Activated naive CD4-positive, alpha-beta T cell treated with anti-CD3 and anti-CD28 coated beads, Interleukin-2, amount 50 U/mL, for 72 hours (primary cell): ENCODE measurements at regions not wholly inside any gene's neighbourhood (a gene's known extent, or its start where the extent isn't known, plus 50 kb on each side); places are given as distances from the start of the nearest gene placed in this dataset.

ENCODE experiments used
- ATAC-seq, 2 donors: fragments of 150-1000 bp; cut with Tn5 transposase; 2 replicates each; pipeline ENCODE4 v1.10.0; 2021; ENCODE audit warnings: mild to moderate bottlenecking in 2 of 2, moderate library complexity in 2 of 2
- DNase-seq, 2 donors: peaks; one replicate each; pipeline ENCODE4 v3.0.0; 2021 to 2022; ENCODE audit warnings: low spot score in 2 of 2
- H3K27ac Mint-ChIP-seq, 2 donors: one replicate each; pipeline ENCODE4 v1.8.0; 2022; ENCODE audit warnings: mild to moderate bottlenecking in 2 of 2, mixed read lengths in 2 of 2
- H3K36me3 Mint-ChIP-seq, 2 donors: one replicate each; pipeline ENCODE4 v1.8.0; 2022; ENCODE audit warnings: mixed read lengths in 2 of 2
- H3K9me3 Mint-ChIP-seq, 2 donors: one replicate each; pipeline ENCODE4 v1.8.0; 2022; ENCODE audit warnings: mixed read lengths in 2 of 2

DNA sequence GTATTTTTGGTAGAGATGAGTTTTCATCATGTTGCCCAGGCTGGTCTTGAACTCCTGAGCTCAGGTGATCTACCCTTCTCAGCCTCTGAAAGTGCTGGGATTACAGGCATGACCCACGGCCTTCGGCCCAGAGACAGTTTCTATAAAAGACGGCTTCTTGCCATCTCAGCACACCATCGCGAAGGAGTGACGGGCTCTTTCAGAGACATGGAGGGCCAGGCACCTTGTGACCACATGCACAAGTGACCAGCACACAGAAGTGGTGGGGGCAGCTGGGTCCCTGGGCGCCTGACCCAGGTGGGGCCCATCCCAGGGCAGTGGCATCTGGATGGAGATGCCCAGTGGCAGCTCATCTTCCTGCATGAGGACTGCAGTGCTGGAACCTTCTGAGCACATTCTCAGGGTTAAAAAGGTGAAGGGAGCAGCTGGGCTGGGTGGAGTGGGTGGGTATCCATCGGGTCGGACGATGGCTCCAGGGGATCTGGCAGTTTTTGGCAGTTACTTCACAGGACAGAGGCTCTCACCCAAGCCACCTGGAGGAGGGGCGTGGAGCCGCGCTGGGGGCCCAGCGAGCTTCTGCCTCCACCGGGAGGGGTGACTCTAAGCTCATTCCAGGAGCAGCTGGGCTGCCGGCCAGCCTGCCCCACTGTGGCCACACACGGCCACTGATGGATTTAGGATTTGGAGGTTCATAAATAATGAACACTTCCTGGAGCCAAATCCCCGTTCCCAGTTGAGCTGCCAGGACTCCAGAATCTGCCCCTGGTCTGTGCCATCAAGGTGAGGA is 373.0 kb downstream of the CTTN start:
- ATAC-seq (no peak), DNase-seq (no peak)
- Mint-ChIP-seq H3K36me3 (no peaks in the 10 kb centered on the region), H3K27ac (no peak overlapping the region), H3K9me3 (peaks cover 4% of the 10 kb centered on the region in 2 donors)

DNA sequence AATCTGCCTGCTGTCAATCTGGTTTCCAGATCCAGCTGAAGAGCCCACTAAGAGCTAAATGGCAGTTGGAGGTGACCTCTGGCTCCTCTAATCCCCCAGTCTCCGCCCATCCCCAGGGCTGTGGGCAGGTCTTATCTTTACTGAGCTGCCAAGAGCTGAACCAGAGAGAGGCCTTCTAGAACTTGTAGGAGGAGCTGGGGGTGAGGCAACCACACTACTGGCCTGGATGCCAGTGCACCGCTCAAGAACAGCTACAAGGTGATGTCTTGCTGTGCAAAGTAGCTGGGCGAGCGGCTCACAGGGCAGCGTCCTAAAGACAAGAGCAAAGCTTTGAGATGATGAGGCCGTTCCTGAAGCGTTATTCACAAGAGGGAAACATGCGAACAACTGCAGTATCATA is 374.6 kb downstream of the CTTN start:
- Mint-ChIP-seq H3K36me3 (no peaks in the 10 kb centered on the region), H3K27ac (no peak overlapping the region), H3K9me3 (peaks cover 4% of the 10 kb centered on the region in 2 donors)
- no peak for ATAC-seq
- no peak for DNase-seq

DNA sequence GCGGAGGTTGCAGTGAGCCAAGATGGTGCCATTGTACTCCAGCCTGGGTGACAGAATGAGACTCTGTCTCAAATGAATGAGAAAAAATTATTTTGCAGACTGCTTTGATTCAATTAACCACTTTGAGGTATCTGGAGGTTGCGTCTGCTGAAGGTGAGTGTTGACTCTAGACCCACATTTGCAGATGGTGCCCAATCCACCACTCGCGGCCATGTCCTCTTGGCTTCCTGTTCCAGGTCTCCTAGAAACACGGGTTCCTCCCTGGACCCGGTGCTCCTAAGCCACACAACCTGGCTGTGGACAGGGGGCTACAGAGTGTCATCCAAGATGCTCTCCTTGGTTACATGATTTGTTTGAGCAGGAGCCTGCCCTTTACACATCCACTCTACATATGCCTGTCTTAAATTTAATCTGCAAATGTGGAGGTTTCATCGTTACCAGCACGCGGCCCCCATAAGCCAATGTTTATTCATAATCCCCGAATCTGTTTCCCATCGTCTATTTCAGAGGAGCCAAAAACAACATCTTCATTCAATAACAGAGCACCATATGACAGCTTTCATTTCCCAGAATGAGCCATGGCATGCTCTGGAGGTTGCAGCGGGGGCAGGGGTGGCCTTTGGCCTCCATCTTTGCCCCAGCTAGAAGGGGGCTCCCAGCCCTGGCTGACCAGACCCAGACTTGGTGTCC is 377.2 kb downstream of the CTTN start:
- Mint-ChIP-seq H3K9me3 (peaks cover 4% of the 10 kb centered on the region in 2 donors), H3K36me3 (no peaks in the 10 kb centered on the region), H3K27ac (no peak overlapping the region)
- DNase-seq, result no peak
- ATAC-seq, result no peak

DNA sequence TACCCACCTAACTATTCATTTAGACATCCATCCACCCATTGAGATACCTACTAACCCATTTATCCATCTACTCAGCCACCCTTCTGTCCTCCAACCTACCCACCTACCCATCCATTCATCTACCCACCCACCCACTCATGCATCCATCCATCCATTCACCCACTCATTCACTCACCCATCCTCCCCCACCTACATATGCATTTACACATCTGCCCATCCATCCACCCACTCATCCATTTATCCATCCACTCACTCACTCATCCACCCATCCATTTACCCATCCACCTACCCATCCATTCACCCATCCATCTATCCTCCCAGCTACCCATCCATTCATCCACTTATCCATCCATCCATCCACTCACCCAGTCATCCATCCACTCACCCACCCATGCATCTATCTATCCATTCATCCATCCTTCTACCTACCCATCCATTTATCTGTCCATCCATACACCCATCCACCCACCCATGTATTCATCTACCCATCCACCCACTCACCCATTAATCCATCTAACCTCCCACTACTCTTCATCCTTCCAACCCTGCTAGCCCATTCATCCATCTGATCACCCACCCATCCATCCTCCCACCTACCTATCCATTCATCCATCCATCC is 378.7 kb downstream of the CTTN start:
- Mint-ChIP-seq H3K27ac (no peak overlapping the region), H3K9me3 (peaks cover 4% of the 10 kb centered on the region in 2 donors), H3K36me3 (no peaks in the 10 kb centered on the region)
- ATAC-seq, result no peak
- DNase-seq, result no peak

DNA sequence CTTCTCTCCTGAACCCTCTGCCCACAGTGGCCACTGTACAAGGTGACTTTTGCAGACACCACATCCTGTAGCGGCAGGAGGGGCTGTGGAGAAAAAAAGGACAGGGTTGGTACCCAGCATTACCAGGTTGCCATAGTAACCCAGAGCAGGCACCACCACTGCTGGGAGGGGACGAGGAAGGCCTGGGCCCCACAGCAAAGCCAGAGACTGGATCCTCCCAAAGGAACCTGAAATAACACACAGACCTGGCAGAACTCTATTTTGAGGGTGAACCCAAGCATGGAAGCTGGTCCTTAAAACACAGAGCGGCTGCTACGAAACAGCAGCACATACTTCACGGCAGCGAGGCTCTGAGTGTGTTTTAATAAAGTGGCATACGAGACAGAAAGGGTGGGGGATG is 380.6 kb downstream of the CTTN start:
- no peak for ATAC-seq
- no peaks in the 10 kb centered on the region for H3K36me3 Mint-ChIP-seq
- H3K9me3 Mint-ChIP-seq, result peaks cover 3% of the 10 kb centered on the region in 2 donors
- DNase-seq, result no peak
- H3K27ac Mint-ChIP-seq, result no peak overlapping the region

DNA sequence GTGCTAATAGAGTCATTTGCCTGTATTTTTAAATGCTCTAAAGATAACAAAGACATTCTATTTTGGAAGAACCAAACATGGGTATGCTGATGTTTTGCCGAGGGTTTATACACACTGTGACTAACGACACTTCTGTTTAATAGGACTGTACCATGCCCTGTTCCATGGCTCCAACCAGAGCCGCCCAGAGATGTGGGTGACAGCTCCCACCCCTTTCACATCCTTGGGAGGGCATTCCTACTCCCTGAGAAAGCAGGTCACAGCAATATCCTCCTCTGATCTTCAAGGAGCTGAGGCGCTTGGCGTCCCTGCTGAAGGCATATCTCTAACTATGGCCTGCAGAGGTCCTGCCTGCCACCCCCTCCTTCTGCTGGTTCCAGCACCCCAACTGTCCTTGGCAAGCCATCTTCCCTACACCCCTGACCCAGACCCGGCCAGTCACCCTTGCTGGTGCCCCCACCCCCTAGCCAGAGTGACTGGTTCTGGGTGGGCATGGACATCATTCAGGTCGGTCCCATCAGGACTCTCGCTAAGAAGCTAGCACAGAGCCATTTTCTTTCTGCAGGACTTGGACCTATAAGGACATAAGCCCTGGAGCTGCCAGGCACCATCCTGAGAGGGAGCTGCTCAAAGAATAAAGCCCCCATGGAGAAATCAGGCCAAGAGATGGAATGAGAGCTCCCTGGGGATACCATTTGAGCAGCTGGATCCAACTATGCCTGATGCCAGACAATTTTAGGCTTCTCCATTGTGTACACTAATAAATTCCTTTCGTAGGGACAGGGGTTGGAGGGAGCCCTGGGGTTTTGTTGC is 381.3 kb downstream of the CTTN start:
- Mint-ChIP-seq H3K36me3 (no peaks in the 10 kb centered on the region), H3K9me3 (no peaks in the 10 kb centered on the region), H3K27ac (no peak overlapping the region)
- no peak for DNase-seq
- ATAC-seq, result no peak

DNA sequence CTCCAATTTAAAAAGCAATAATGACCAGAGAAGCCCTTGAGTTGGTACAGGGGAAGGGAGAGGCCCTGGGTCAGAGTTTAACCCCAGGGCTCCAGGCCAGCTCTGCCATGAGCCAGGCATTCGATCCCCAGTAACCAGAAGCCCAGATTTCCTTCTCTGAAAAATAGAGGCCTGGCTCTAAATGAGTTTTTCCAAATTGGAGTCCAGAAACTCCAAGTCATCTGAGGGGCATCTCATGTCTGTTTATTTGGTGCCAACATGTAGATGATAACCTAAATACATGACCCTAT is 381.9 kb downstream of the CTTN start:
- Mint-ChIP-seq H3K9me3 (no peaks in the 10 kb centered on the region), H3K27ac (no peak overlapping the region)

DNA sequence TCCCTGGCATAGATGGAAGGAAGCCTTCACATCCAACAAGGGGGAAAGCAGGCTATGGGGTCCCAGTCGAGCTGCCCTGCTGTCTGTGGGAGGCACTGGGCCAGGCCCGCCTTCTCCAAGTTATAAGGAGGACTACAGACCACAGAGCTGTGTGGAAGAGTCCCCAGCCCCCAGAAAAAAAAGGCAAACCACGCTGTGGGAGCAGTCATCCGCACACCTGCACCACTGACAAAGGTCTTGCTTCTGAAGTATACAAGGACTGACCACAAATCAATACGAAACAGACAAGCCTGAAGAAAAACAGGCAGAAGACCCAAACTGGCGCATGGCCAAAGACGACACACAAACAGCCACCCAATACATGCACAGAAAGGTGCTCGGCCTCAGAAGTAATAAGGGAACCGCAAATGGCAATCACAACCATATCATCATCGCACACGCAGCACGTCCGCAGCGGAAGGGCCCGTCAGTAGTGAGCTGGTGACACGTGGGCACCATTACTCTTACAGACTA is 384.1 kb downstream of the CTTN start:
- H3K9me3 Mint-ChIP-seq, result no peaks in the 10 kb centered on the region
- ATAC-seq, result no peak
- H3K36me3 Mint-ChIP-seq, result no peaks in the 10 kb centered on the region
- DNase-seq, result no peak
- H3K27ac Mint-ChIP-seq, result no peak overlapping the region

More for the DNA sequence above, 381.9 kb downstream of the CTTN start:
- ATAC-seq (no peak), DNase-seq (no peak)
- H3K36me3 Mint-ChIP-seq, result no peaks in the 10 kb centered on the region

DNA sequence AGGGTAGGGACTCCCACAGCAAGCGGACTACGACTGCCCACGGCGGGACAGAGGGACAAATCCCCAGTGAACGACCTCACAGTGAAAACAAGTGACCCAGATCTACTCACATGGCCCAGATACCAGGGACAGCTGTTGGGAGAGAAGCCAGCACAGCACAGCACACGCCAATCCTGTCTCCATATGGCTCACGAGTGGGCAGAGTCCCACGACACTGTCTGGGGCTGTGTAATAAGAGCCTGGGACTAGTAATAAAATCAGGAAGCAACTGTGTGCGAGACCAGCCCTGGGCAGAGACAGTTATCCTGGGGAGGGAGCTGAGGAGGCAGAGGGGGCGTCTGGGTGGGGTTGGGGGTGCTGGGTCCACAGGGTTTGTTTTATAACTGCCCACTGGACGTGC is 385.0 kb downstream of the CTTN start:
- no peak overlapping the region for H3K27ac Mint-ChIP-seq
- no peaks in the 10 kb centered on the region for H3K36me3 Mint-ChIP-seq
- H3K9me3 Mint-ChIP-seq, result no peaks in the 10 kb centered on the region
- ATAC-seq, result no peak
- no peak for DNase-seq

DNA sequence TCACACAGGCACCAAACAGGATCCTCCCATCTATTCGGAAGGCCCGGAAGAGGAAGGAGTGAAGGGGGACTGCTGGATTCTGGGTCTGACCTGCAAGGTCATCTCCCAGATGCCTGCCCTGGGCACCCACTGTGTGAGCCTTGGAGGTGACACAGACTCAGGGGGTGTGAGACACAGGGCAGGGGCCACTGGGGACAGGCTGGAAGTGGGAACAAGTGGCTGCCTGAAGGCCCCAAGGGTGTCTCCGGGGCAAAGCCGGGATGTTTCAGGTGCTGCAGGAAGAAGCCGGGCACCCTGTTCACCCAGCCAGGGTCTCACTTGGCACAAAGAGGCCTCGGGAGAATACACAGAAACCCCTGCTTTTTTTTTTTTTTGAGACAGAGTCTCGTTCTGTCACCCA is 385.5 kb downstream of the CTTN start:
- H3K27ac Mint-ChIP-seq, result no peak overlapping the region
- H3K36me3 Mint-ChIP-seq, result no peaks in the 10 kb centered on the region
- H3K9me3 Mint-ChIP-seq, result no peaks in the 10 kb centered on the region
- DNase-seq, result no peak
- ATAC-seq, result no peak

DNA sequence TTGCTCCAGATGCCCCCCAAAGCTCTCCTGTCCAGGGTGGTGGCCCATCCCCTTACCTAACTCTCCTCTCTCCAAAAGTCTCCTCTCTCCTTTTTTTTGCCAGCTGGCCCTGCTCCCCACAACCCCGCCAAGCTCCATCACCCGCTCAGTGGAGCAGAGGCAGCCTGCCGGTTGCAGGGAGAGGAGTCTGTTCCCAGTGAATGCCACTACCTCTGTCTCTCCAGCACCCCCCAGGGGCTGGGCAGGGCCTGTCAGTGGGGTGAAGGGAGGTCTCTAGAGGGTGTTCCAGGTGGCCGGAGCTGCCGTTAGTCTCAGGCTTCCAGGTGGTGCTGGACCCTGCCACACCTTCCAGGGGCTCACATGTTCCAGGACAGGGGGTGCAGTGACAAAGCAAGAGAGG is 387.0 kb downstream of the CTTN start:
- no peak for DNase-seq
- no peak for ATAC-seq
- Mint-ChIP-seq H3K9me3 (no peaks in the 10 kb centered on the region), H3K27ac (peak overlapping the region in 1 of 2 donors; percentile 90), H3K36me3 (no peaks in the 10 kb centered on the region)

DNA sequence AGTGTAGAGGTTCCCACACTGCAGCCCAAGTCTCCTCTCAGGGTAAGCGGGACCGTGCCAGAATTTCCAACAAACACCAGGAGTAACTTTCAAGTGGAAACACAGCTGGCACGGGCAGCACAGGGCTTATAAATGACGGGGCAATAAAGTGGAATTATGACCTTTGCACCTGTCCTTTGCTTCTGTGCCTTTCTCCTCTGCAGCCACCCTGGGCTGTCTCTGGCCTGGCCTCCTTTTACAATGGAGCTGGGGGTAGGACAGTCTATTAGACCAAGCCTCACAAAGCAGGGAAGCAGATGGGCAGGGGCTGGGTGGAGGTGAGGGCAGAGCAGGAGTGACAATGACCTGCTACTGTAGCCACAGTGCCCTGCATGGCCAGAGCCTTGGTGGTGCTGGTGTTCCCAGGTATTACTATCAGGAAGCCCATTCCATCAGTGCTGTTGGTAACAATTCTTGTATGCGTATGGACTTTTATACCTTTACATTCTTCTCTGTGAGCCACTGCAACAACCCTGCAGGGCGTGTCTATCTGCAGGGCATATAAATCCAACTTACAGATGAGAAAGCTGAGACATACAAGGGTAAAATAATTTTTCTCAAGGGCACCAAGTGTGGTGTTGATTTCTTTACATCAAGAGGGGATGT is 387.8 kb downstream of the CTTN start:
- ATAC-seq (no peak), DNase-seq (no peak)
- H3K36me3 Mint-ChIP-seq, result peaks cover 0 to 1% of the 10 kb centered on the region in 2 donors
- peaks cover 2 to 6% of the 10 kb centered on the region in 2 donors for H3K9me3 Mint-ChIP-seq
- H3K27ac Mint-ChIP-seq, result no peak overlapping the region

DNA sequence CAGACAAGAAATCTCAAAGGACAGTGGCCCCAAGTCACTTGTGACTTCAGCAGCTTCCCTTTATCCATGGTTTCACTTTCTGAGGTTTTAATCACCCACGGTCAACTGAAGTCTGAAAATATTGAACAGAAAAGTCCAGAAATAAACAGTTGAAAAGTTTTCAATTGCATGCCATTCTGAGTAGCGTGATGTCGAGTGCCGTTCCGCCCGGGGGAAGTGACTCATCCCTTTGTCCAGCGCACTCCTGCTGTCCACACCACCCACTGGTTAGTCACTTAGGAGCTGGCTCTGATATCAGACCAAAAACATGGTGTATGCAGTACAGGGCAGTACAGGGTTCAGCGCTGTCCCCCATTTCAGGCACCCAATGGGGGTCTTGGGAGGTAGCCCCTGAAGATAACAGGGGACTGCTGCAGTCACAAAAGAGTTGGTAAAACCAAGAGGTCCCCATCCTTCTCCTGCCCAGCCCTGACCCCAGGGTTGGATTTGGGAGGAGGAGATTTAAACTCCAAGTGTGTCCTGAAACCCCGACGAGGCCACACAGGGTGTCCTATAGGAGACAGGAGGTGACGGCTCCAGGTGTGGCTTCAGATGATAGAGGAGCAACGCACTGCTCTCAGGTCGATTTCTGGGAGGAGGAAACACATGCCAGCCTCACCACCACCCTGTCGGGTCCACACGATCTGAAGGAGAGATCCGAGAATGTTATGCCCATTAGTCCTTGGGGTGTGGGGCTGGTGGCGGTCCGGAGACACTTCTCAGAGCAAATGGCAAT is 390.1 kb downstream of the CTTN start:
- Mint-ChIP-seq H3K36me3 (peaks cover 0 to 17% of the 10 kb centered on the region in 2 donors), H3K9me3 (peaks cover 10 to 19% of the 10 kb centered on the region in 2 donors), H3K27ac (no peak overlapping the region)
- no peak for DNase-seq
- no peak for ATAC-seq

DNA sequence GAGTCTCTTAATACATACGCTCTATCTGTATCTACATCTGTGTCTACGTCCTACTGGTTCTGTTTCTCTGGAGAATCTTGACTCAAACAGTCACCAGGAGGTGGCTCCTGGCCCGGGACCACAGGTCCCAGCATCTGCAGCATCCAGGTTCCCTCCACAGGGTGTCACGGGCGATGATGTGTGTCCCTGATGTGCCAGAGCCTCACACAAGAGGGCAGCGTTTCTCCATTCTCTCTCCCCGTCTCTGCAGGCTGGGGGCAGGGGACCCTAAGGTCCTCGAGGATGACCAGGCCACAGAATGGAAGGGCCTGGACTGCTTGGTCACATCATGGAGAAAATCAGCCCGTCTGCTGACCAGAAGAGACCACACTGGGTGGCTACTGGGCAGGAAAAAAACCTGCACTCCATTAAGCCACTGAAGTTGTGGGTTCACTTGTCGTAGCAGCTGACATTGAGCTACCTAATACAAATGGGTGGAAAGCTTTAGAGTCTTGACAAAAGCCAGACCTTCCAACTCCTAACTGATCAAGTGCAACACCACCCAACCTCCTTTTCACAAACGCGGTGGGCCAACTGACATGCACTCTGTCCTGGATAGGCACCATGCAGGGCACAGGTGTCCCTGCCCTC is 392.5 kb downstream of the CTTN start:
- ATAC-seq, result no peak

DNA sequence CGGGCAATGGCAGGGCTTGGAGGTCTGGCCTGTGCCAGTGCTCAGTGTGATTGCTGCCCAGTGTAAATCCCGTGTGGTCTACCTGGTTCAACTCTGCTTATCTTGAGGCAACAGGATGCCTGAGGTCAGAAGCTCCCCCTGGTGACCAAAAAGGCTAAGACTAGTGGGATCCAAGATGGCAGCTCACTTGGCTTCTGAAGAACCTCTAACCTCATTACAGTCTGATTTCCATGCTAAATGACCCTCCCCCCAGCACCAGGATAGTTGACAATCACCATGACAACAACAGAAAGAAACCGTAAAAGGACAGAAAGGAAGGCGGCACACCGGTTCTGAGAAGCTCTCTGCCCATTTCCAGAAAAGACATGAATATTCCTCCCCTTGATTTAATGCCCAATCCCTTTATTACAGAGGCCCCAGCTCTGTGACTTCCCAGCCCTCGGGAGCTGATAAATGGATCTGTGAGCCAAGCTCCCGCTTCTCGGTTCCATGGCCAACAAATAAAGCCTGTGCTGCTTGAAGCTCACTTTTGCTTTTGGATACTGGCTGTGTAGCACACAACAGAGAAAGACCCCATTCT is 398.4 kb downstream of the CTTN start:
- no peak for DNase-seq
- ATAC-seq, result no peak
- no peak overlapping the region for H3K27ac Mint-ChIP-seq
- H3K36me3 Mint-ChIP-seq, result peaks cover 0 to 22% of the 10 kb centered on the region in 2 donors
- H3K9me3 Mint-ChIP-seq, result peaks cover 16 to 24% of the 10 kb centered on the region in 2 donors

More for the DNA sequence above, 392.5 kb downstream of the CTTN start:
- DNase-seq, result no peak
- peaks cover 0 to 25% of the 10 kb centered on the region in 2 donors for H3K36me3 Mint-ChIP-seq
- no peak overlapping the region for H3K27ac Mint-ChIP-seq
- H3K9me3 Mint-ChIP-seq, result peaks cover 13 to 26% of the 10 kb centered on the region in 2 donors
